HG03575 (cell line): ENCODE measurements at regions not wholly inside any gene's neighbourhood (a gene's known extent, or its start where the extent isn't known, plus 50 kb on each side); places are given as distances from the start of the nearest gene placed in this dataset.

ENCODE experiments used
- ATAC-seq: cut with Tn5 transposase; IDR thresholded peaks from one replicate; pipeline ENCODE4 v1.9.1; 2021; ENCODE audit not compliant: unreplicated experiment, insufficient number of reproducible peaks, low FRiP score; ENCODE audit errors: extremely low read depth

DNA sequence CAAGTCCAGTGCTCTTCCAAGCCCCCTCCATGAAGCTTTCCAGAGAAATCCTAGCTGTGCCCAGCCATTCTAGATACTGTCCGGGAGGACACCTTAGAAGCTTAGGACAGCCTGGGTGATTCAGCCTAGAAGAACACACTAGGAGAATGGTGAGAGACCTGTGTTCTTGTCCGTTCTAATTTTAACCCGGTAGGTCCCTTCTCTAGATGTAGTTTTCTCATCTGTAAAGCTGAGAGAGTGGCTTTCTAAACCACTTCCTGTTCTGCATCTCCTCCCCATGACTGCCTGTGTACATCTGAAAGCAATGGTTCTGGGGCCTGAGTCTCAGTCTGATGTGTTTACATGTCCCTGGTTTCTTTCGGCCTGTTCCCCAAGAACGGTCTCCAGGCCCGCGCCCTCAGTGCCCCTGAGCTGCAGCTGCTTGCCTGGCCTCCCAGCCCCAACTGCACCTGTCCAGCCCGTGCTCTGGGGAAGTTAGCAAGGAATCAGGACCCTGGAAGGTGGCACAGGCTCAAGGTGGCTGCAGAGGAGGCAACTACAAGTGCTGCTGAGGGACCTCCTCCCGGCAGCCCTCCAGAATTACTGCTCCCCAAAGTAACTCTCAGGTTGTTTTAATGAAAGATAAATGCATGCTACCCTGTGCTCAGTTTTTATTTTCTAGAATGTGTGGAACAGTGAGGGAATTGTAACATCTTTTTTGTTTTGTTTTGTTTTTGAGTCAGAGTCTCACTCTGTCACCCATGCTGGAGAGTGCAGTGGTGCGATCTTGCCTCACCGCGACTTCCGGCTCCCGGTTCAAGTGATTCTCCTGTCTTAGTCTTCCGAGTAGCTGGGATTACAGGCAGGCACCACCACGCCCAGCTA, 105.9 kb downstream of the LBH start:
- peak; percentile 86 for ATAC-seq

DNA sequence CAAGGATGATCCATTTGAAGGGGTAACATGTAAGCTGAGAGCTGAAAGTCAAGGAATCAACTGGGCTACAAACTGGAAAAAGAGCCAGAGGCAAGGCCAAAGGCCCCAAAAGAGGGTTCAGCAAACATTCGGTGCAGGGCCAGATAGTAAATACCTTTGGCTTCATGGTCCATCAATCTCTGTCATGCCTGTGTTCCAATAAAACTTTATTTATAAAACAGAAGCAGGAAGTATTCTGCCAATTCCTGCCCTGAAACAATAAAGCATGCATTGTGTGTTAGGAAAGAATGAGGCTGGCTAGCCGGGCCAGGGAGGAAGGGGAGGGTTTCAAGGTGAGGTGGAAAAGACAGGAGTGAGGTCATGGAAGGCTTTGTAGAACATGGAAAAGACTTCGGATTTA, 107.1 kb downstream of the LBH start:
- ATAC-seq = no peak

DNA sequence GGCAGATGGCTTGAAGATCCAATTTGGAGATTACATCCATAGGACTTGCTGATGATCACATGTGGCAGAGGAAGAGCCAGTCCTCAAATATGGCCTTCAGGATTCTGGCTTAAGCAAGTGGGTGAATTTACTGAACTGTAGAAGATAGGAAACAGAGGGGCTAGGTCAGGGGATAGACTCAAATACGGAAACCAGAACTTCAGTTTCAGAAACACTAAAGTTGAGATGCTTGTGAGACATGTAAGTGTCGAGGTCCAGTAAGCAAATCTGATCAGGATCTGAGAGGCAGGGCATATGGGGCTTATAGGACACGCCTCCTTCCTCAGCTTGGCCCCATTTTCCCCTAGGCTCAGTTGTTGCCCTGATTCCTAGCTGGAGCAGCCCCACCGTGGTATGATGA, 107.7 kb downstream of the LBH start:
- no peak for ATAC-seq

DNA sequence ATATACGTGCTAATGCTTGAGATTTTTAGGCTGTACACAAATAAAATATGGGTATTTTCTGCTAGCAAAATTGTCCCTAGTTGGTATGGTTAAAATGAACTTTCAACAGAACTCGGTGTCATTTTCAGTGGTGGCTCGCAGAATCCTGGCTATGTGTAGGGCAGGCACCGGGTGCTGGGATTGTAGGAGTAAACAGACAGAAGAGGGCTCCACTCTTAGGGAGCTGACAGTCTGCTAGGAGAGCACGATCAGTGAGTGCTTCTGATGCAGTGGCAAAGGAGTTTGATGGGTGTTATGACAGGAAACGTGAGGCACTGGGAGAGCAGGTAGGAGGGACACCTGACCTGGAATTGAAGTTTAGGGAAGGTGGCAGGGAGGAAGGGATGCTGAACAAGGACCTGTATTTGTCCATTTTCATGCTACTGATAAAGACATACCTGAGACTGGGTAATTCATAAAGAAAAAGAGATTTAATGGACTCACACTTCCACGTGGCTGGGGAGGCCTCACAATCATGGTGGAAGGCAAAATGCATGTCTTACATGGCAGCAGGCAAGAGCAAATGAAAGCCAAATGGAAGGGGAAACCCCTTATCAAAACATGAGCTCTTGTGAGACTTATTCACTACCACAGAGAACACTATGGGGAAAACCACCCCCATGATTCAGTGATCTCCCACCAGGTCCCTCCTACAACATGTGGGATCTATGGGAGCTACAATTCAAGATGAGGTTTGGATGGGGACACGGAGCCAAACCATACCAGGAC, 105.4 kb upstream of the LCLAT1 start:
- no peak for ATAC-seq

DNA sequence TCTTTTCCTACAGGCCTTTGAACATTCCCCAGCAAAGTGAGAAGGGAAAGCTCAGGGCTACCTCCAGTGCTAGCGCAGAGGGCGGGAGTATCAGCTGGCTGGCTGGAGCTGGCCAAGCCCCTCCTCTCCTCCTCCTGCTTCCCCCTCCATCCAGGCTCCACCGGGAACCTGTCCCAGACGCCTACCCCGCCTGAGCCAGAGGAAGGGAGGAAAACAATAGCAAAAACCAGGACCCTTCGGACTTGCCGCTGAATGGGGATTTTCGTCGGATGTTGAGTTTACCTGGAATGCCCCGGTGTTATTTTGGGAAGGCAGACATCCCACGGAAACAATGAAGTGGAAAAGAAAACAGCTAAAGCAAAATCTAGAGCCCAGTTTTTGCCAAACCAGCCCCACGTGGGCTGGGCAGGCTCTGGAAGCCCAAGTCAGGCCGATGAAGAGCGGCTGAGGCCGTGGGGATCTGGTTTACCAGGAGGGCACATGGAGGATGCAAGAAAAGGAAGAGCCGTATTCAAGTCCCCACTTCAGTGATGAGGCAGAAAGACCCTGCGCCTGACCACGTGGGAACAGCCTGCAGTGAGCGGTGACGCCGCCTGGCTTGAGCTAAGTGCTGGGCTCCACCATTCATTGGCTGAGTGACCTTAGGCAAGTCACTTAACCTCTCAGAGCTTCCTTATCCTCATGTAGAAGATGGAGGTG, 100.4 kb upstream of the LCLAT1 start:
- ATAC-seq = no peak

DNA sequence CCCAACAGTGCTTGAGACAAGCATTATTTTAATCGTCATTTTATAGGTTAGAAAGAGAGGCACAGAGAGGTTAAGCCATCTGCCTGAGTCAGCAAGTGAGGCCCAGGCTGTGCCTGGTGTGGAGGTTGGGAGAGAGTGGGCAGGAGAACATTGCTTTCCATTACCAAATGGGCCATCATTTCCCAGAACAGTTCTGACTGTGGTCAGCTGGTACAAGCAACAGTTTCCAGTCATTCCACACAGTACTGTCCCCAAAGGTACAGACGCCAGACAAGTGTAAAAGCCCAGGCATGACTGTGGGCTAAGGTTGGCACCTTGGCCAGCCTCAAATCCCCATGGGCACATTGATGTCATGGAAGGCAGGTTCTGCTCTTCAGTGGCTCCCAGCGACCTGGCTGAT, 98.2 kb upstream of the LCLAT1 start:
- ATAC-seq = no peak

DNA sequence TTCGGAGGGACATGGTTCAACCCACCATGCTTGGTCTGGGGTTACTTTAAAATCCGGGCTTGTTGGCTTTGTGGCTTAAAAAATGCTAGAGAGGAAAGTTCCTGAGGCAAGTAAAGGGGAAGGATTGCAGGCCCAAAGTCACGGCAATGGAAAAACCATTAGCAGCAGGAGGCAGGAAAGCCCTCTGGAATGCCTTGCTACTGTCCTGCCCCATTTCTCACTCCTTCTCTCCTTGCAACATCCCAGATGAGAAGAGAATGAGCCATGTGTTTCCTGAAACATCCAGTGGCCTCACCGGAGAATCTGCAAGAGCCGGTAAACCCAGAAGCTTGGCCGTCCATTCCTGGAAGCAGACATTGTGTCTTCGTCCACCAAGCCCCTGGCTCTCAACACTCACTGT, 97.4 kb upstream of the LCLAT1 start:
- no peak for ATAC-seq

DNA sequence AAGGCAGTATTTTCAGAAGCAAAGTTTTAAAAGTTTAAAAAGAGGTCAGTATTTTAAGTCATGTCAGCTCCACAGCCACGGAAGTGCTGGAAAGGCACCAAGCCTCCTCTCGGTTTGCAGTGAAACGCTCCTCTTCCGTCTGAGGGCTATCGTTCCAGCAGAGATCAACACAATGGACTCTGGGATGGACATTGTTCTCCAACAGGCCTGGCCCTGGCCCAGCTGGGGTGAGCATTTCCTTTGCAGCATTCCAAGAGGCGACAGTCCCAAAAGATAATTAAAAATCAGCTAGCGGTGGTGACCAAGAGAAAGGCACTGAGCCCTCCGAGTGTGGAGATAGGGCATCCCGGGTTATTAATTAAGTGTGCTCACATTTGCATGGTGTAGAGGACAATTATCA, 95.9 kb upstream of the LCLAT1 start:
- ATAC-seq = no peak

DNA sequence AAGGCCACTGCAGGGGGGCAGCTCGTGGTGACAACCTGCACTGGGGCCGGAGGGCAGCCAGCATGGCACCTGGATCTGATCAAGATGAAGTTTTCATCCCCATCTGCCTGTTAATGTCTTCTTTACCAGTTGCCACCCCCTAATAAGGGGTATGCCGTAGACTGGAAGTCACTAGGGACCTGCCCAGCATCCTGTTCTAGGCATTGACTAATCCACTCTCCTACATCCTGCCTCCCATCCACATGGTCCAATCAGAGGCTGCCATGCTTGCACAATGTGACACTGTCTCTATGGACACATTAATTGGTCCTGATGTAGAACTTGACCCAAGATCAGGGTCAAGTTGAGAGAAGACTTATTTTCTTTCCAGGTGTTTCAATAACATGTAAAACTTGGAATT, 95.1 kb upstream of the LCLAT1 start:
- ATAC-seq = no peak

DNA sequence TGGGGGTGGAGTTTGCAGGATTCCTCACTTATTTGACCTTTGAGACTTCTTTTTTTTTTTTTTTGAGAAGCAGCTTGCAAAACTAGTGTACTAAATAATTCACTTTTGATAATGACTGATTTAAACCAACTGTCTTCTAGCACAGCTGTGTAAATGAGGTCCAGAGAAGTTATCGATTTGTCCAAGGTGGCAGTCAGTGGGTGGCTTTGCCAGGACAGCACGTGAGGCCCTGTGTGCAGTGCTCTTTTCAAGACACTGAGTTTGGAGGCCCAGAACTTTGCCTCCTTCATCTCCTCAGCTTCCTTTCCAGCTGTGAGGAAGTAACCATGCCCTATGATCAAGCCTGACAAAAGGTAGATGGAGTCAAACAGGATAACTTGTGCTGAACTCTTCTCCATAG, 92.9 kb upstream of the LCLAT1 start:
- ATAC-seq = no peak

DNA sequence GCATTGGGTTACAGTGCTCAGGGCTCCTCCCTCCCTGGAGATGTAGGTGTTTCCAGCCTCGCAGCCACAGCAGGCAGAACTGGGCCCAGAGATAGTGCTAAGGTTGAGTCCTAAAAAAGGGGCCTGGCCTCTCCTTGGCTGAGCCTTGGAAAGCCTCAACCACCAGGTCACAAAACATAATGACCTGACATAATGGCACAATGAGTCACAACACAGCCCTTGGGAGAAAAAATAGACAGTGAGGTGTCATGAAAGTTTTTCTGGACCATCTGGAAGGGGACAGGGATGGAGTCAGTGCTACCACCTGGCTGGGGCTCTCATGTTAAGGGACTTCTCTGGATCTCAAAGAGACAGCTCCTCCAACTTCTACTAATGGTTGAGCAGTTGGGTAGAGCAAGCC, 92.4 kb upstream of the LCLAT1 start:
- ATAC-seq = no peak

DNA sequence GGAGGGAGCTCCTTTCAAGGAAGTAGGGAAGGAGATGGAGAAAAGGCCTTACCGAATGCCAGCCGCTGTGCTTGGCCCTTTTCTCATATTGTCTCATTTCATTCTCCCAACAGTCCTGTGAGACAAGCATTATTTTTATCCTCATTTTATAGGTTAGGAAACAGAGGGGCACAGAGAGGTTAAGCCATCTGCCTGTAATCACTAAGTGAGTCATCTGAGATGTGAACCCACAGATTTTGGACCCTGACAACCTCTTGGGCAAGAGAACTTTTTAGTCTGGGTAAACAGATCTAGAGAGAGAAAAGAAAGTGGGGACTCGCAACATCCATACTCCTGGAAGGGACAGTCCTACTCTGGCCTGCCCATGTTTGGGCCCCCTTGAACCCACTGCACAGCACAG, 91.7 kb upstream of the LCLAT1 start:
- no peak for ATAC-seq

DNA sequence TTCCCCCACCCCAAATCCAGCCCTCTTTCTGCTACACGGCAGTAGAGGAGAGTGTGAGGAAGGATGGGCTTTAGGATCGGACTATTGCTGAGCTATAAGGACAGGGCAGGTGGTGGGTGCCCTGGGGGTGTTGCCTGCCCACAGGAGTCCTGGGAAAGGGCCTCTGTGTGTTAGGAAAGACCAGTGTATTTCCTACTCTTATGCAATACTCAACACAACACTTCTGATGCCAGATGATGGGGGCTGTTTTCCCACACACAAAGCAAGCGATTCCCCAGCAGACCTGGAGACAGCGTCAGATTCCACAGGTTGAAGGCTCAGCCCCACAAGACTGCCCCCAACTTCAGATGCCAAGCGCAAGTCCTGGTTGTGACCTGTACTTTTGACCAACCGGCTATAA, 91.0 kb upstream of the LCLAT1 start:
- ATAC-seq = no peak

DNA sequence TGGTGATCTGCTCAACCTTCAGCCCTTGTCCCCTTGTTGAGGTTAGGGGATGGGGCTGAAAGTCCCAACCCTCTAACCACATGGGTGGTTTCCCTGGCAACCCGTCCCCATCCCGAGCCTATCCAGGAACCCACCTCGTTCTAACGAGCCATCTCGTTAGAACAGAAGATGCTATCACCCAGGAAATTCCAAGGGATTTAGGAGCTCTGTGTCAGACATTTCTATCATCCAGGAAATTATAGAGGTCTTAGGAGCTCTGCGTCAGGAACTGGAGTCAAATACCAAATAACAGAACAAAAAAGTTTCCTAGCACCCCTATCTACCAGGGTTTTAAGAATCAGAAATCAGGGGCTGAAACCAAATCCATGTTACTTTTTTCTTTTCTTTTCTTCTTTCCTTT, 90.3 kb upstream of the LCLAT1 start:
- no peak for ATAC-seq

DNA sequence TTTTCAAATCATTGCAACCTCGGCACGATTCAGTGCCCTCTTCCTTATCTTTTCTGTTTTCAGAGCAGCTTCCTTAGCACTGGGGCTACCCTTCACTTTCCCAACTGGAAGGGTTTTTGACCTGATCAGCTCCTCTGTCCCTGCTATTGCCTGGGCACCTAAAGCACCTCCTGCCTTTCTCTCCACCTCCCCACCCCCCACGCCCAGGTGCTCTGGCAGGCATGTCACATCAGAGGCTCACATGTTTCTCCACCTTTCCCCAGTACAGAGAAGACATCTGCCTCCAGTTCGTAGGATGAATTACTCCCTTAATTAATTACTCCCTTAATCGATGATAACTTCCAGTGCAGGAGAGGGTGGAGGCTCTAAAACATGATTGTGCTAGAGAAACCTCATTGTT, 88.7 kb upstream of the LCLAT1 start:
- no peak for ATAC-seq

DNA sequence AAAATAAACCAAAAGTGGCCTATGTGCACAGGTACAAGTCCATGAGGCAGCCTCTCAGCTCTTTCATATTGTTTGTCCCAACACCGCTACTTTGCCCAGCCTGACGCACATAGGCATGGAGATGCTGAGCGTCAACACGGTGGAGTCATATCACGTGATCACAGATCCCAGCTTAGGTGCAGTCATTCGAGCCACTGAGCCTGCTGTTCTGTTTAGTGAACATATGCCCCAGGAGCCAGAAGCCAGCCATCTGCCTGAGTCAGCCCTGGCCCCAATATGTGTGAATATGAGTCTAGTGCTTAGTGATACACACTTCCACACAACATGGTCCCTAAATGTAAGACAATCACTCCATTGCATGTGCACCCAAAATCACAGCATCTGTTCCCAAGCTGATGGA, 88.2 kb upstream of the LCLAT1 start:
- no peak for ATAC-seq

DNA sequence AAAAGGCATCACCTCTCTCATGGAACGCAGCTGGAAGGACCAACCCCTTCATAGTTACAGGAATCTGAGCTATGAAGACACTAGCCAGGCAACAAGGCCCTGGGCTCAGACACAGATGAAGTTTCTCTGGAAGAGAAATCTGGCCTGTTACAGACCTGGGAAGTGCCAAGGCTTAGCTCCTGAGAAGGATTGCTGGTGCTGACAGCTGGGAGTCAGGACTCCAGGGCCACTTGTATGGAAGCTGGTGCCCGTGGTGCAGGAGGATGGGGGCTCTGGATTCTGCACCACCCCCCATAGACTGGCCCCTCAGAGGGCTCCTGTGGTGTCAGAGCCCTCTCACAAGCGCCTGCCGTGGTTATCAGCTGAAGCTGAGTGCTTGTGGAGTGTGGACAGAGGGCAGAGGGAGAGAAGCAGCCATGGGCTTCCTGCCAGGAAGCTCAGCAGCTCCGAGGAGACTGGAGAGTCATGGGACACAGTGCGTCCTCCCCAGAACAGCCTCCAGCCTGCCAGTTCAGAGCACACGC, 87.3 kb upstream of the LCLAT1 start:
- ATAC-seq = no peak

DNA sequence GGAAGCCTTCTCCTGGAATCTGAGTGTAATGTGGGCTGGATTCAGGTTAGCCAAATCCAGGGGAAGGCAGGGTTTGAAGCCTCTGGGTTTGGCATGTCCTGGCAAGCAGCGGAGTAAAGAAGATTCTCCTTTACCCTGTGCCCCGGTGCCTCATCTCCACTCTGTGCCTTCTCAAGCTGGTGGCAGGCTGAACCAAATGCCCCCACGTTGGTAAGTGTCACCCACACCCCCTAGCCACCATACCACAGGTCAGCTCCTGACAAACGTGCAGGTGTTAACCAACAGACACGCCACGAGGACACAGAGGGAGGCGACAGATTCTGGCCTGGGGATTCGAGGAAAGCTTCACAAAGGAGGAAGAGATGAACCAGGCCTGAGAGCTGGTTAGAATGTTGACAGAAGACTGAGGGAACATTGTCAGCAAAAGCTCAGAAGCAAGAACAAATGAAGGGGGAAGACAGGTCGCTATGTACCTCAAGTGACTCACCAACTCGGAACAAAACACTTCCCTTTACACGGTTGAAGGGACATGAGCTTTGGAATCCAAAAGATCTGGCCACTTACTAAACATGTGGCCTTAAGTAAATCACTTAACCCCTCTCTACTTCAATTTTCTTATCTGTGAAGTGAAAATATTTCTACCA, 85.2 kb upstream of the LCLAT1 start:
- ATAC-seq = no peak

DNA sequence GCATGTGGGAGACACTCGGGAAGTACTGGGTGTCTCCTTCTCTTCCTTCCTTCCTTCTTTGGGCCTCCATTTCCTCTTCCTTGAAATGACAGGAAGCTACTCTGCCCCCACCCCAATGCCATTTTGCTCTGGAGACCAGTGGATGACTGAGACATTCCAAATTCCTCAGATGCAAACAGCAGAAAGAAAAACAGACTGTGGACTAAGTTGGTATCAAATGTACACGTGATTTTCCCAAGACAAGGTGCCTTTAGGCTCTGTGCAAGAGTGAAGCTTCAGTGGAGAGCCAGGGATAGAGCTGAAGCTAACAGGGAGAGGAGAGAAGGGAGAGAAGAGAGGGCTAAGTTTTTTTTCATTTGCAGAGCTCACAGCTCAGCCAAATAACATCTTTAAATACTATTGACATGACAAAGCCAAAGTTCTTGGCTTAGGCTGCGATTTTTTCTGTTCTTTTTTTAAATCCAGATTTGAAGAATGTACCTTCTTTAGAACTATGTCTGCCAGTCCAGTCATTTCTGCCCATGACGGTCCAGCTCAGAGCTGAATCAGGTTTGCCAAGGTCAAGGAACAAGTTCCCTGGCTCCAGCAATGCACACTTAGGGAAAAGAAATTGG, 84.5 kb upstream of the LCLAT1 start:
- ATAC-seq = no peak
